Body of pancreas (tissue), 4 donors: ENCODE measurements at regions not wholly inside any gene's neighbourhood (a gene's known extent, or its start where the extent isn't known, plus 50 kb on each side); places are given as distances from the start of the nearest gene placed in this dataset.
"Not testable (repeated sequence)": the region's sequence is repeated elsewhere in the genome, so short reads cannot be mapped to it uniquely, and the experiment has no call there.

ENCODE experiments used
- ATAC-seq: fragments of 150-250 bp; one replicate; pipeline ENCODE4 v1.9.1; 2016
- DNase-seq, 4 donors: peaks; one replicate each; pipeline ENCODE4 v3.0.0-alpha.2; 2019
- H3K27ac ChIP-seq, 4 donors: fragments of 200-600 bp; sonication (generic); 1 replicate in 3 of 4; 2 replicates in 1 of 4; pipeline versions ENCODE4 v1.5.1 to v1.6.1; 2016 to 2019; ENCODE audit warnings: mild to moderate bottlenecking in 1 of 4, mixed read lengths in 1 of 4, moderate library complexity in 1 of 4
- H3K27me3 ChIP-seq, 2 donors: fragments of 200-600 bp; sonication (generic); one replicate each; pipeline ENCODE4 v1.6.0; 2016; ENCODE audit warnings: mild to moderate bottlenecking in 1 of 2
- H3K36me3 ChIP-seq, 2 donors: fragments of 200-600 bp; sonication (generic); replicated peaks in 1 of 2; 2 replicates each; pipeline ENCODE4 v1.5.1; 2016; ENCODE audit warnings: low read depth in 2 of 2; ENCODE audit not compliant: insufficient read depth in 1 of 2
- H3K4me1 ChIP-seq: fragments of 200-600 bp; sonication (generic); one replicate; pipeline ENCODE4 v1.6.0; 2016
- H3K4me3 ChIP-seq, 2 donors: fragments of 200-600 bp; sonication (generic); 1 replicate in 1 of 2; 2 replicates in 1 of 2; pipeline ENCODE4 v1.5.1; 2016 to 2019
- H3K9me3 ChIP-seq, 3 donors: fragments of 200-600 bp; sonication (generic); 1 replicate in 2 of 3; 2 replicates in 1 of 3; pipeline ENCODE4 v1.5.1; 2016
- CTCF ChIP-seq, 7 experiments: fragments of 450-650 bp in 4 of 7; fragments of 200-600 bp in 3 of 7; sonication (generic) in 3 of 7; IDR thresholded peaks; one replicate each; pipeline ENCODE4 v1.5.1; 2016 to 2019; ENCODE audit warnings: antibody characterized with exemption in 7 of 7
- POLR2A ChIP-seq, 3 donors: fragments of 450-650 bp; IDR thresholded peaks; one replicate each; pipeline ENCODE4 v1.6.1; 2016; ENCODE audit warnings: antibody characterized with exemption in 3 of 3, mild to moderate bottlenecking in 2 of 3
- WGBS, 2 donors: methylation state at CpG; one replicate each; pipeline ENCODE4 v1.1.5; 2017; 5-methylcytosine and 5-hydroxymethylcytosine counted together
- intact Hi-C: fragments of 100-400 bp; cut with DNase I; formaldehyde crosslinking; loops from one replicate; pipeline ENCODE4 v1.15.1; 2023

GRCh38 chr6:1215884-1216487 is 95.9 kb upstream of the FOXQ1 start:
- H3K27ac ChIP-seq = no peak overlapping the region
- intact Hi-C loops = no loop called here
- H3K36me3 ChIP-seq = no peaks in the 10 kb centered on the region
- no peak for ATAC-seq
- 88 to 93% methylated on average over 11 of the region's 11 CpGs for WGBS, 2 donors
- H3K27me3 ChIP-seq = no peaks in the 10 kb centered on the region
- H3K9me3 ChIP-seq = no peaks in the 10 kb centered on the region
- no peak for DNase-seq
- H3K4me3 ChIP-seq = no peak overlapping the region
- no peaks in the 10 kb centered on the region for H3K4me1 ChIP-seq
- TF ChIP-seq POLR2A (IDR thresholded peaks at IDR 0.05) = no peak
- no peak for TF ChIP-seq CTCF (IDR thresholded peaks at IDR 0.05)

DNA sequence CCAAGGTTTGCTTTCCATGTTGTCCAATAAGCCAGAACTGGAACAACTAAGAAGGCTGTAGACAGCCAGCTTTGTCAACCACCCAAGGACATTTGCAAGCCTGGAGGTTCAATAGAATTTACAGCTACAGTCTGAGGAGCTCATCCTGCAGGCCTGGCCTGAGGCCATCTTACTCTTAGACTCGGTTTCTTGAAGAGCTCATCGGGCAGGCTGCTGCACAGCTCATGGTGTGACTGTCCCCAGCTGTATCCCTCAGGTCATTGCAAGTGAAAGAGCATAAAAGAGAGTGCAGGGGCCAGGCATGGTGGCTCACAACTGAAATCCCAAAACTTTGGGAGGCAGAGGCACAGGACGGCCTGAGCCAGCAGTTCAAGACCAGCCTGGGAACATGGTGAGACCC is 96.9 kb upstream of the FOXQ1 start:
- H3K9me3 ChIP-seq = no peaks in the 10 kb centered on the region
- no peaks in the 10 kb centered on the region for H3K4me1 ChIP-seq
- H3K27ac ChIP-seq = no peak overlapping the region
- intact Hi-C loops = no loop called here
- DNase-seq (no peak), ATAC-seq (no peak)
- H3K4me3 ChIP-seq = no peak overlapping the region
- TF ChIP-seq POLR2A (IDR thresholded peaks at IDR 0.05) = no peak
- no peak for TF ChIP-seq CTCF (IDR thresholded peaks at IDR 0.05)
- H3K36me3 ChIP-seq = no peaks in the 10 kb centered on the region
- H3K27me3 ChIP-seq = no peaks in the 10 kb centered on the region
- 83 to 100% methylated on average over 1 to 3 of the region's 3 CpGs for WGBS, 2 donors

DNA sequence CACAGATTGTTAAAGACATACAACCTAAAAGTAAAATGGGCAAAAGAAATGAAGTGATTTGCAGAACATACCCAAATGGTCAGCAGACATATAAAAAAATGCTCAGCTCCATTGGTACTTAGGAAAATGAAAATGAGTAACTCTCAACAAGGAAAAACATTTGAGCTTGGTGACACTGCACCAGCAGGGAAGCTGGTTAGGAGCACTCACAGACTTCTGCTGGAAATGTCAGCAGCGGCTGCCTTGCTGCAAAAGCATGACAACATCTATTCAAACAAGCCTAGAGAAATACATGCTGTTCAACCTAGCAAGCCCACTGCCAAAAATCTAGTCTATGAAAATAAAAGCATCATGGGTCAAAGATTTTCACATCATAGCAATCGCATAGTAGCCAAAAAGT is 99.0 kb upstream of the FOXQ1 start:
- no peak overlapping the region for H3K27ac ChIP-seq
- TF ChIP-seq CTCF (IDR thresholded peaks at IDR 0.05) (no peak), POLR2A (IDR thresholded peaks at IDR 0.05) (no peak)
- ATAC-seq = no peak
- no peaks in the 10 kb centered on the region for H3K36me3 ChIP-seq
- WGBS, 2 donors = 48 to 70% methylated on average over 2 of the region's 2 CpGs
- no peaks in the 10 kb centered on the region for H3K9me3 ChIP-seq
- H3K4me1 ChIP-seq = no peaks in the 10 kb centered on the region
- no peaks in the 10 kb centered on the region for H3K27me3 ChIP-seq
- intact Hi-C loops = no loop called here
- no peak for DNase-seq
- H3K4me3 ChIP-seq = no peak overlapping the region

DNA sequence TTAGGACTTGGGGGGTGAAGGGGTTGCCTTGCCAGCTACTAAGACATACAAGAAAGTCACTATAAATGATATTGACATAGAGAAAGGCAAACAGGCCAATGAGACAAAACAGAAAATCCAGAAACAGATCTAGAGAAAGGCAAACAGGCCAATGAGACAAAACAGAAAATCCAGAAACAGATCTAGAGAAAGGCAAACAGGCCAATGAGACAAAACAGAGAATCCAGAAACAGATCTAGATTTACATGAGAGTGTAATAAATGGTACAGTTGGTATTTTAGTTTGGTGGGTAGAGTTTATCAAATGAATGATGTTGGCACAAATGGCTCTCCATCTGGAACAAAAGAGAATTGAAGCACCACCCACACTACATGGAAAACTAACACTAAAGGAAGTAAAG is 99.8 kb upstream of the FOXQ1 start:
- DNase-seq, H3K4me1 ChIP-seq, H3K27ac ChIP-seq, H3K27me3 ChIP-seq, ATAC-seq, intact Hi-C loops, H3K4me3 ChIP-seq, H3K9me3 ChIP-seq, H3K36me3 ChIP-seq: not testable (repeated sequence)

GRCh38 chr6:1210631-1211030 is 101.3 kb upstream of the FOXQ1 start:
- H3K27ac ChIP-seq, H3K4me1 ChIP-seq, H3K4me3 ChIP-seq, intact Hi-C loops, DNase-seq, ATAC-seq, H3K27me3 ChIP-seq, H3K9me3 ChIP-seq, H3K36me3 ChIP-seq: not testable (repeated sequence)
- 40 to 73% methylated on average over 1 of the region's 1 CpG for WGBS, 2 donors

DNA sequence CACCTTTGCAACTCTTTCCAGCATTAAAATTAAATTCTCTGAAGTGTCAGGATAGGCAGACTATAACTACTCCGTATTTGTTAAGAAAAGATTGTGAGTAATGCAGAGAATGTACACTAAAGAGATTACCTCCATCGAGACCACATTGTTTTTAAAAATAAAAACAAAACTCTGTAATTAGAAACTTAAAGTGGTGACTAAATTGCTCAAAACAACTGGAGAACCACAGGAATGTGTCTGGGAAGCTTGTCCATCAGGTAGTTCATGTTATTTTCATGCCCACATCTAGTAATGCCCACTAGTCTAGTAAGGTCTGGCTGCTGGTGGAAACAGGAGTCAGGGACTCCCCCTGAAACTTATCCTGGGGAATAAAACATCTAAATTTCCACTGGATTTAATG is 103.0 kb upstream of the FOXQ1 start:
- TF ChIP-seq CTCF (IDR thresholded peaks at IDR 0.05) (no peak), POLR2A (IDR thresholded peaks at IDR 0.05) (no peak)
- 86 to 89% methylated on average over 2 of the region's 2 CpGs for WGBS, 2 donors
- no peak for DNase-seq
- intact Hi-C loops = no loop called here
- Histone ChIP-seq H3K27ac (no peak overlapping the region), H3K4me1 (no peaks in the 10 kb centered on the region), H3K4me3 (no peak overlapping the region), H3K27me3 (no peaks in the 10 kb centered on the region), H3K36me3 (no peaks in the 10 kb centered on the region), H3K9me3 (no peaks in the 10 kb centered on the region)
- no peak for ATAC-seq
